ENCODE measurements at regions not wholly inside any gene's neighbourhood (a gene's known extent, or its start where the extent isn't known, plus 50 kb on each side); places are given as distances from the start of the nearest gene placed in this dataset.
A peak's percentile ranks its signal among the peaks of the same experiment; 100 is the strongest.

GRCh38 chr3:170759511-170760173, 110.4 kb downstream of the RPL22L1 start:
- intact Hi-C loops (cut with micrococcal nuclease; ENCODE audit: unreplicated experiment) (no loop called here), in situ Hi-C loops (cut with HindIII; ENCODE audit: low pct_unique_long_range_greater_than_20kb, low sequenced_read_pairs) (no loop called here)
- ChIA-PET POLR2A (no interaction called here), CTCF (no interaction called here)
- Histone ChIP-seq H3K4me1 (ENCODE audit: control insufficient read depth, insufficient read depth, low read length) (no peaks in the 10 kb centered on the region; the same call in 1 of the 2 replicates), H3K36me3 (ENCODE audit: control insufficient read depth, insufficient read depth, low read length) (no peaks in the 10 kb centered on the region), H3K4me3 (ENCODE audit: low read depth in 2 of 2, low read length in 2 of 2) (no peak overlapping the region), H3K27me3 (ENCODE audit: control insufficient read depth, insufficient read depth, low read length) (no peaks in the 10 kb centered on the region), H3K9me3 (ENCODE audit: control insufficient read depth, insufficient read depth, low read depth, low read length) (no peaks in the 10 kb centered on the region), H3K27ac (ENCODE audit: low read length) (peak overlapping the region; percentile 32; the same call in 1 of the 2 replicates)
- ATAC-seq (peak; percentile 40; the same call in 1 of the 2 replicates), DNase-seq (ENCODE audit: low read depth, low spot score) (no peak)
- TF ChIP-seq REST (IDR thresholded peaks at IDR 0.05; ENCODE audit: insufficient read depth in 1 of 2, low read depth in 2 of 2, low read length in 1 of 2), result no peak
- peak; percentile 64 for TF ChIP-seq TCF7L2 (IDR thresholded peaks at IDR 0.05; ENCODE audit: low read depth, low read length)
- no TSS peak for BruUV-seq (replicated peaks)

GRCh38 chr3:170757038-170757437, 113.0 kb downstream of the RPL22L1 start:
- in situ Hi-C loops (cut with HindIII; ENCODE audit: low pct_unique_long_range_greater_than_20kb, low sequenced_read_pairs), result no loop called here
- no peak overlapping the region for H3K4me3 ChIP-seq (ENCODE audit: low read depth in 2 of 2, low read length in 2 of 2)
- peaks cover 10% of the 10 kb centered on the region for H3K4me1 ChIP-seq (ENCODE audit: control insufficient read depth, insufficient read depth, low read length)

More at GRCh38 chr3:170757038-170757437, 113.0 kb downstream of the RPL22L1 start:
- ATAC-seq (no peak), DNase-seq (ENCODE audit: low read depth, low spot score) (no peak)
- no TSS peak for BruUV-seq (replicated peaks)
- TF ChIP-seq REST (IDR thresholded peaks at IDR 0.05; ENCODE audit: insufficient read depth in 1 of 2, low read depth in 2 of 2, low read length in 1 of 2), result no peak
- TF ChIP-seq, protein P1, sequence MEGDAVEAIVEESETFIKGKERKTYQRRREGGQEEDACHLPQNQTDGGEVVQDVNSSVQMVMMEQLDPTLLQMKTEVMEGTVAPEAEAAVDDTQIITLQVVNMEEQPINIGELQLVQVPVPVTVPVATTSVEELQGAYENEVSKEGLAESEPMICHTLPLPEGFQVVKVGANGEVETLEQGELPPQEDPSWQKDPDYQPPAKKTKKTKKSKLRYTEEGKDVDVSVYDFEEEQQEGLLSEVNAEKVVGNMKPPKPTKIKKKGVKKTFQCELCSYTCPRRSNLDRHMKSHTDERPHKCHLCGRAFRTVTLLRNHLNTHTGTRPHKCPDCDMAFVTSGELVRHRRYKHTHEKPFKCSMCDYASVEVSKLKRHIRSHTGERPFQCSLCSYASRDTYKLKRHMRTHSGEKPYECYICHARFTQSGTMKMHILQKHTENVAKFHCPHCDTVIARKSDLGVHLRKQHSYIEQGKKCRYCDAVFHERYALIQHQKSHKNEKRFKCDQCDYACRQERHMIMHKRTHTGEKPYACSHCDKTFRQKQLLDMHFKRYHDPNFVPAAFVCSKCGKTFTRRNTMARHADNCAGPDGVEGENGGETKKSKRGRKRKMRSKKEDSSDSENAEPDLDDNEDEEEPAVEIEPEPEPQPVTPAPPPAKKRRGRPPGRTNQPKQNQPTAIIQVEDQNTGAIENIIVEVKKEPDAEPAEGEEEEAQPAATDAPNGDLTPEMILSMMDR (IDR thresholded peaks at IDR 0.05), result no peak
- no peak for TF ChIP-seq POLR2AphosphoS5 (IDR thresholded peaks at IDR 0.05; ENCODE audit: low read depth, low read length)
- TF ChIP-seq TCF7L2 (IDR thresholded peaks at IDR 0.05; ENCODE audit: low read depth, low read length), result no peak
- no peak for TF ChIP-seq SIN3A (IDR thresholded peaks at IDR 0.05; ENCODE audit: borderline replicate concordance, insufficient read depth, low read depth, low read length)
- intact Hi-C loops (cut with micrococcal nuclease; ENCODE audit: unreplicated experiment), result no loop called here
- Histone ChIP-seq H3K27ac (ENCODE audit: low read length) (no peak overlapping the region), H3K27me3 (ENCODE audit: control insufficient read depth, insufficient read depth, low read length) (no peaks in the 10 kb centered on the region), H3K9me3 (ENCODE audit: control insufficient read depth, insufficient read depth, low read depth, low read length) (no peaks in the 10 kb centered on the region), H3K36me3 (ENCODE audit: control insufficient read depth, insufficient read depth, low read length) (no peaks in the 10 kb centered on the region)
- POLR2A ChIA-PET, result no interaction called here
- CTCF ChIA-PET, result interaction anchor here (0.6 kb wide), 1 partner anchor 17 kb away, joined by 3 read pairs; no protein-coding TSS in a partner anchor

Data from Panc1 (cell line).